SK-N-SH treated with all-trans-retinoic acid at 6 μM for 48 hours (cell line): ENCODE measurements at regions not wholly inside any gene's neighbourhood (a gene's known extent, or its start where the extent isn't known, plus 50 kb on each side); places are given as distances from the start of the nearest gene placed in this dataset.

Source experiments
- CREB5 ChIP-seq: fragments of 250-450 bp; sonication (Bioruptor Pico); IDR thresholded peaks from 2 replicates; pipeline ENCODE4 v1.5.1; 2020; ENCODE audit warnings: low read depth, mild to moderate bottlenecking, moderate library complexity
- CSDC2 ChIP-seq: fragments of 250-450 bp; sonication (Bioruptor Pico); IDR thresholded peaks from 2 replicates; pipeline ENCODE4 v1.5.0; 2020; ENCODE audit warnings: mild to moderate bottlenecking, moderate library complexity
- CSRNP3 ChIP-seq: fragments of 250-450 bp; sonication (Bioruptor Pico); IDR thresholded peaks from 2 replicates; pipeline ENCODE4 v1.5.1; 2021; ENCODE audit warnings: mild to moderate bottlenecking, moderate library complexity
- ISL1 ChIP-seq: fragments of 250-450 bp; sonication (Bioruptor Pico); IDR thresholded peaks from 2 replicates; pipeline ENCODE4 v2.1.2; 2022; ENCODE audit warnings: mild to moderate bottlenecking, moderate library complexity
- OSR1 ChIP-seq: fragments of 250-450 bp; sonication (Bioruptor Pico); IDR thresholded peaks from 2 replicates; pipeline ENCODE4 v1.8.0; 2022; ENCODE audit warnings: moderate library complexity, mild to moderate bottlenecking, inconsistent platforms
- ZNF565 ChIP-seq: fragments of 450-650 bp; formaldehyde crosslinking; conservative IDR thresholded peaks from 2 replicates; pipeline ENCODE4 v1.5.0; 2020; ENCODE audit warnings: low read depth, mild to moderate bottlenecking, moderate library complexity

- TF ChIP-seq ISL1 (CRISPR knock-in tag) (no peak), CSDC2 (CRISPR knock-in tag) (no peak), OSR1 (CRISPR knock-in tag) (no peak), ZNF565 (CRISPR knock-in tag) (no peak), CSRNP3 (CRISPR knock-in tag) (no peak), CREB5 (no peak)
Measured at GRCh38 chr5:57635146-57635777, 152.7 kb upstream of the ACTBL2 start.
